VCaP (cell line): ENCODE measurements at regions not wholly inside any gene's neighbourhood (a gene's known extent, or its start where the extent isn't known, plus 50 kb on each side); places are given as distances from the start of the nearest gene placed in this dataset.
"Not testable (repeated sequence)": the region's sequence is repeated elsewhere in the genome, so short reads cannot be mapped to it uniquely, and the experiment has no call there.

ENCODE experiments used
- H3K27ac ChIP-seq: fragments of 450-650 bp; 2 replicates; pipeline ENCODE4 v1.5.1; 2017
- TF ChIP-seq, protein P1 (sequence below): fragments of 450-650 bp; conservative IDR thresholded peaks from 2 replicates; pipeline ENCODE4 v1.5.1; 2017; ENCODE audit warnings: mild to moderate bottlenecking, moderate library complexity

DNA sequence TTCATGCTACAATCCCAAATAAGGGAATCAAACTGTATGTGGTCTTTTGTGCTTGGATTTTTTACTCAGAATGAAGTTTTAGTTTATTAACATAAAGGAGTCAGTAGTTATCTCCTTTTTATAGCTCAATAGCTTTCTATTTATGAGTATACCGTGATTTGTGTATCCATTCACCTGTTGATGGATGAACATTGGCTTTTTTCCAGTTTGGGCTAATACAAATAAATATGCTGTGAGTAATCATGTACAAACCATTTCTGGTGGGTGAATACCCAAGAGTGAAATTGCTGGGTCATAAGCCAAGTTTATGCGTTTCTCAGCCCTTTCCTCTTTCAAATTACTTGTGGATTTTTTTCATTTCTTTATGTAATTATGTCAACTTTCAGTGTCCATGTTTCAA lies 395.3 kb downstream of the OSTF1 start:
- TF ChIP-seq, protein P1, sequence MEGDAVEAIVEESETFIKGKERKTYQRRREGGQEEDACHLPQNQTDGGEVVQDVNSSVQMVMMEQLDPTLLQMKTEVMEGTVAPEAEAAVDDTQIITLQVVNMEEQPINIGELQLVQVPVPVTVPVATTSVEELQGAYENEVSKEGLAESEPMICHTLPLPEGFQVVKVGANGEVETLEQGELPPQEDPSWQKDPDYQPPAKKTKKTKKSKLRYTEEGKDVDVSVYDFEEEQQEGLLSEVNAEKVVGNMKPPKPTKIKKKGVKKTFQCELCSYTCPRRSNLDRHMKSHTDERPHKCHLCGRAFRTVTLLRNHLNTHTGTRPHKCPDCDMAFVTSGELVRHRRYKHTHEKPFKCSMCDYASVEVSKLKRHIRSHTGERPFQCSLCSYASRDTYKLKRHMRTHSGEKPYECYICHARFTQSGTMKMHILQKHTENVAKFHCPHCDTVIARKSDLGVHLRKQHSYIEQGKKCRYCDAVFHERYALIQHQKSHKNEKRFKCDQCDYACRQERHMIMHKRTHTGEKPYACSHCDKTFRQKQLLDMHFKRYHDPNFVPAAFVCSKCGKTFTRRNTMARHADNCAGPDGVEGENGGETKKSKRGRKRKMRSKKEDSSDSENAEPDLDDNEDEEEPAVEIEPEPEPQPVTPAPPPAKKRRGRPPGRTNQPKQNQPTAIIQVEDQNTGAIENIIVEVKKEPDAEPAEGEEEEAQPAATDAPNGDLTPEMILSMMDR: no peak
- H3K27ac ChIP-seq: no peak overlapping the region

DNA sequence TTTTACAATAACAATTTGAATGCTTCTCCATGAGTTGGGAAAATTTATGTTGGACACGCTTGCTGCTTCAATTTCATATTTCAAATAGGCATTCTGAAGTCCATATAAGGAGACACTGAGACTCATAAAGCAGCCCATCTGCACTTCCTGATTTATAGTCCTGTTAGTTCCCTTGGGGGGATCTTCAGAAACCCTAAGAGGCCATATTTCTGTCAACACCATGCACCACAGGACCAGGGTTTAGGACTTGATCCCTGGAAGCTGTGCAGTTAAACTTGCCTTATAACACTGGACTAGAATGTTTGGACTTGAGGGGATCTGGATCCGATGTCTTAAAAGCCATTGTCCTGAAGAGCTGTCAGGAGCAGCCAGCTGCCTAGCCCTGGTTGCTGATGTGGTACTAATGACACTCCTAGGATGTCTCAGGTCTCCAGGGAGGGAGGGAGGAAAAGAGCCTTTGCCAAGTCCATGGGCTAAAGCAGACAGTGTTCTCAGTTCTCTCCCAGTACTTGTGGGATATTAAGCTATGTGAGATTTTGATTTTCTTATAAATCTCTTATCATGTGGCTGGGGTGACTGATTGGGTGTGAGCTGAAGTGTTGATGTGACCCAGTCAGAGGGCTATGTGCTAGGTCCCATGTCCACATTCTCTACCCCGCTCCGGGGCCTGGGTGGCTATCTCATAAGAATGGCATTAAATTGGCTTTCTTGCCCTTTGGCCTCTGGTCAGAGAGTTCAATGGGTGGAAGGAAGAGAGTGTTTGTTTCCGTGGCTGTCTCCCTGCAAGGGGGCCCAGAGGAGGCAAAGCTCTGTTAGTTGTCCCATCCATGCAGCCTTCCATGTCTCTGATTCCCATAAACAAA lies 399.8 kb downstream of the OSTF1 start:
- H3K27ac ChIP-seq: no peak overlapping the region
- TF ChIP-seq, protein P1: no peak

DNA sequence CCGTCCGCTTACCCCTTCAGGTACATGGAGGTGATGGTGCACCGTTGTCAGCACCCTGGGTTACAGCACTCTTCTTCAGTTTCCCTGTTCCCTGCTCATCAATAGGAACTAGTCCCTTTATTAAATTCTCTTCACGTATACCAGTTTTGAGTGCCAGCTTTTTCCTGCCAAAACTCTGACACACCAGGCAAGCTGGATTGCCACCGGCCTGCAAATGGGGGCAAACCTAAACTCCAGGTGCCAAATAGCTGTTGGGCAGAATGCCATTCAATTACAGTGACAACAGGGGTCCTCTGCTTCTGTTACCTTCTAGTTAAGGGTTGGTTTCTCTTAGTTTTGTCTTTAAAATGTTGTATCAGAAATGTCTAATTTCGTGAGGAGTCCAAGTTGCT lies 400.4 kb downstream of the OSTF1 start:
- TF ChIP-seq, protein P1: no peak
- H3K27ac ChIP-seq: no peak overlapping the region

DNA sequence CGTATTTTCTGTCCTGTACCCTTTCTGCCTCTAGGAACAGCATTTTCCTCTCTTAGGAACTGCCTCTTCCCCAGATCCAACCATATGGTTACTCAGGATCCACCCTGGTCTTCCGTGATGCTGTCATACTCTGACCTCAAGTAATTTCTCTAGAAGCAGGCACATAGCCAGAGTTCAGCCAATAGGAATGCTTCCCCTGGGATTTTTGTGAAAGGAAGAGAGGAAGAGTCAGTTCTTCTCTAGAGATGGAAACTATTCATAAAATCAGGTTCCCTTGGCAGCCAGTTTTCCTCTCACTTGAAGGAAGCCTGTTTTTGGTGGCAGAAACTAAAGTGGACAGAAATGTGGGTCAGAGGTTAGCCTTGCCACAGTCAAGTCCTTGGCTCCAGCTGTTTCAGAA lies 400.1 kb upstream of the PCSK5 start:
- TF ChIP-seq, protein P1: no peak

DNA sequence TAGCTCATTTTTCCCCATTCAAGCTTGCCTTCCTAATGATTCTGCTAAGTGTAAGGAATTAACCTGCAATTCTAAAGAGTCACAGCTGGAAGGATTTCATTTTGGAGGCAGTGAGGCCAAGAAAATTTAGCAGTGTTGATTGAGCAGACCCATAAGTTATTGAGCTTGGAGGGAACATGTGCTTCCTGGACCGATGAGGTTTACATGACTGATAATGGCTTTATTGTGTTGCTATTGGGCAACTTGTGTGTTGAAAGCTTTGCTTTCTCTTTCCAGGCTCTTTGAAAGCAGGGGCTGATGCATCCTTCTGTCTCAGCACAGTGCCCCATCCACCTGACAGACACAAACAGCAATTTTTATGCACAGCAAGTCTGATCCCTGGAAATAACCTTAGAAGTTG lies 398.9 kb upstream of the PCSK5 start:
- no peak overlapping the region for H3K27ac ChIP-seq
- TF ChIP-seq, protein P1: no peak

More for the DNA sequence above, 400.1 kb upstream of the PCSK5 start:
- no peak overlapping the region for H3K27ac ChIP-seq

DNA sequence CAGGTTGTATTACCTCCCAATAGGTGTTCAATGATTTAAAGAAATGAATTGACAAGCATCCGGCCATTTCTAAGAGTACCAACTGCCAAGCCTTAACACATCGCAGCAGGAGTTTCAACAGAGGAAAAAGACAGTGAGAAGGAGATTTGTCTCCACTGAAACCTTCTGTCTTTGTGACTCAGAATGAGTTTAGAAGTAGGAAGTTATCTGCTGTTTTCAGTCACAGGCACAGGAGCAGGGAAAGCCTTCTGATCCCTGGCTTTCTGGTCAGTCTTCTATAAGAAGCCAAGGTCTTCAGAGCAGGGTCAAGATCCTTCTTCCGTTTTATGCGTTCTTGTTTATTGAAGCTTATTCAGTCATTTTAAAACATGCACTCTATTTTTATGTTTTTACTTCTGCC lies 390.7 kb upstream of the PCSK5 start:
- no peak overlapping the region for H3K27ac ChIP-seq
- TF ChIP-seq, protein P1: no peak

DNA sequence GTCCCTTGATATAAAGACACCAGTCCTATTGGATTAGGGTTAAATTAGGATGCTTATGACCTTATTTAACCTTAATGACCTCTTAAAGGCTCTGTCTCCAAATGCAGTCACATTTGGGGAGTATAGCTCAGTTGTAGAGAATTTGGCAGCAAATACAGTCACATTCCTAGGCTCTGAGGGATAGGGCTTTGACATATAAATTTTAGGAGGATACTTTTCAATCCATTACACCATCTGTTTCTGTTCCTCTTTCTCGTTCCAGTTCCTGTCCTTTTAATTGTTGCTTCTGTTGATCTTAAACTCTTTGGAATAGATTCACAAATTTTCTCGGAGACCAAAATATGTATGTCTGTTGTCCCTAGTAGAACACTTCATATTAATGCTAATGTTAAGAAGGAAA lies 390.0 kb upstream of the PCSK5 start:
- TF ChIP-seq, protein P1: no peak

DNA sequence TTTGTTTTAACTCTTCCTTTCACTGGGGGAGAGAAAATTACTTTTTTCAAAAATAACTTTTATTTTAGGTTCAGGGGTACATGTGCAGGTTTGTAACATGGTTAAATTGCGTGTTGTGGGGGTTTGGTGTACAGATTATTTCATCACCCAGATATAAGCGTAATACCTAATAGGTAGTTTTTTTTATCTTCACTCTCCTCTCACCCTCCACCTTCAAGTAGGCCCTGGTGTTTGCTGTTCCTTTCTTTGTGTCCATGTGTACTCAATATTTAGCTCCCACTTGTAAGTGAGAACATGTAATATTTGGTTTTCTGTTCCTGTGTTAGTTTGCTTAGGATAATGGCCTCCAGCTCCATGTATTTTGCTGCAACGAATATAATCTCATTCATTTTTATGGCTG lies 389.5 kb upstream of the PCSK5 start:
- H3K27ac ChIP-seq: not testable (repeated sequence)

More for the DNA sequence above, 390.0 kb upstream of the PCSK5 start:
- no peak overlapping the region for H3K27ac ChIP-seq
